Astrocyte of the cerebellum (primary cell): ENCODE measurements at regions not wholly inside any gene's neighbourhood (a gene's known extent, or its start where the extent isn't known, plus 50 kb on each side); places are given as distances from the start of the nearest gene placed in this dataset.
A peak's percentile ranks its signal among the peaks of the same experiment; 100 is the strongest.

Experiments
- DNase-seq: peaks from one replicate; pipeline ENCODE4 v3.0.0-alpha.2; 2011; ENCODE audit warnings: low read depth
- H3K4me3 ChIP-seq: 2 replicates; pipeline ENCODE4 v1.5.1; 2011; ENCODE audit warnings: mild to moderate bottlenecking, low read depth, low read length, moderate library complexity
- in situ Hi-C: cut with HindIII; loops from 2 replicates; pipeline ENCODE4 v1.10.0; 2017; ENCODE audit warnings: low sequenced_read_pairs
- TF ChIP-seq, protein P1 (sequence below): IDR thresholded peaks from 2 replicates; pipeline ENCODE4 v1.5.1; 2012; ENCODE audit warnings: low read length, low read depth, moderate library complexity, mild to moderate bottlenecking; ENCODE audit errors: missing control alignments

DNA sequence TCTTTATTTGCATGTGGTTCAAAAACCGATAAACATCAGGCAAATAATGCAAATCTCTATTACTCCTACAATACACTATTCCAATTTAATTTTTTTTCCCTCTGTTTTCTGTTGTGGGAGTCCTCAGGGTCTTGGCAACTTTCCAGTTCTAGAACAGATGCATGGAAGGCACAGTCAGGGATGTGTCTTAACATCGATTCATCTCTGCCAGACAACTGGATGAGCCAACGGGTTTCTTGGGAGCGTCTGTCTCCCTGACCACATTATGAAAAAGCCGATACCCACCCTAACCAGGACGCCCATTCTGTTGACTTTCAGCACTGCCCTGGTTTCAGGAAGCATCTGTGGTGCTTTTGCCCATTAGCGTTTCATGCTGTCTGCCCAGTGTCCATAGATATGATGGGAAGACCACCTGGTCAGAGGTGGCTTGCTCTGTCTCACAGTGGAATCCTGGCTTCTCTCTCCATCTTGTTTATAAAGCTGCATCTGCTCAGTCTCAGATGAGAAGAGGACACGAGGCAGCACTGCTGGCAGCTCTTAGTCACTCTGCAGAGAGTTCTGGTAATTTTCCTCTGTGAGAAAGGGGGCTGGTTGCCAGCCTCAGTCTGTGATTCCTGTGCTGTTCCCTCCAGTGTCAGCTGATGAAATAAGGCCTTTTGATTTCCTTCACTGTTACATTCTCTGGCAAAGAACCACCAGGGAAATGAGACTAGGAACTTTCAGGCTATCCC lies 57.9 kb upstream of the KCNE4 start:
- TF ChIP-seq, protein P1, sequence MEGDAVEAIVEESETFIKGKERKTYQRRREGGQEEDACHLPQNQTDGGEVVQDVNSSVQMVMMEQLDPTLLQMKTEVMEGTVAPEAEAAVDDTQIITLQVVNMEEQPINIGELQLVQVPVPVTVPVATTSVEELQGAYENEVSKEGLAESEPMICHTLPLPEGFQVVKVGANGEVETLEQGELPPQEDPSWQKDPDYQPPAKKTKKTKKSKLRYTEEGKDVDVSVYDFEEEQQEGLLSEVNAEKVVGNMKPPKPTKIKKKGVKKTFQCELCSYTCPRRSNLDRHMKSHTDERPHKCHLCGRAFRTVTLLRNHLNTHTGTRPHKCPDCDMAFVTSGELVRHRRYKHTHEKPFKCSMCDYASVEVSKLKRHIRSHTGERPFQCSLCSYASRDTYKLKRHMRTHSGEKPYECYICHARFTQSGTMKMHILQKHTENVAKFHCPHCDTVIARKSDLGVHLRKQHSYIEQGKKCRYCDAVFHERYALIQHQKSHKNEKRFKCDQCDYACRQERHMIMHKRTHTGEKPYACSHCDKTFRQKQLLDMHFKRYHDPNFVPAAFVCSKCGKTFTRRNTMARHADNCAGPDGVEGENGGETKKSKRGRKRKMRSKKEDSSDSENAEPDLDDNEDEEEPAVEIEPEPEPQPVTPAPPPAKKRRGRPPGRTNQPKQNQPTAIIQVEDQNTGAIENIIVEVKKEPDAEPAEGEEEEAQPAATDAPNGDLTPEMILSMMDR = no peak
- in situ Hi-C loops = no loop called here
- peak; percentile 84 for DNase-seq
- no peak overlapping the region for H3K4me3 ChIP-seq

DNA sequence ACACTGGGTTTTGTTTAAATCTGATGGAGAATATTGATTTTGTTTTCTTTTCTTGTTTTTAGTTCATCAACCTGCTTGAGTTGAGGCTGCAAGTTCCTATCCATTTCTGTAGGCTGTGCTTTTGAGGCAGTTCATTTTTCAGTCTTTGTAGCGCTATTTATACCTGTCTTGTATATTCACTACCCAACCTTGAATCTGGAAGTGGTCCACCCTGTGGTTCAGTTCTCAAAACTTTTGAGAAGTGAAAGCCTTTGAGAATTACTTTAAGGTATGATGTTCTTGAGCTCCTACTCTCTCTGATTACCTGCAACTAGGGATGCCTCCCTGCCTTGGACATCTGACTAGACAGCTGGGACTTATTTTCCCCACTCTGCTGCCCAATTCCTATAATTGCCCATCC lies 53.5 kb upstream of the KCNE4 start:
- DNase-seq = no peak
- in situ Hi-C loops = no loop called here
- TF ChIP-seq, protein P1 = no peak
- H3K4me3 ChIP-seq = no peak overlapping the region

DNA sequence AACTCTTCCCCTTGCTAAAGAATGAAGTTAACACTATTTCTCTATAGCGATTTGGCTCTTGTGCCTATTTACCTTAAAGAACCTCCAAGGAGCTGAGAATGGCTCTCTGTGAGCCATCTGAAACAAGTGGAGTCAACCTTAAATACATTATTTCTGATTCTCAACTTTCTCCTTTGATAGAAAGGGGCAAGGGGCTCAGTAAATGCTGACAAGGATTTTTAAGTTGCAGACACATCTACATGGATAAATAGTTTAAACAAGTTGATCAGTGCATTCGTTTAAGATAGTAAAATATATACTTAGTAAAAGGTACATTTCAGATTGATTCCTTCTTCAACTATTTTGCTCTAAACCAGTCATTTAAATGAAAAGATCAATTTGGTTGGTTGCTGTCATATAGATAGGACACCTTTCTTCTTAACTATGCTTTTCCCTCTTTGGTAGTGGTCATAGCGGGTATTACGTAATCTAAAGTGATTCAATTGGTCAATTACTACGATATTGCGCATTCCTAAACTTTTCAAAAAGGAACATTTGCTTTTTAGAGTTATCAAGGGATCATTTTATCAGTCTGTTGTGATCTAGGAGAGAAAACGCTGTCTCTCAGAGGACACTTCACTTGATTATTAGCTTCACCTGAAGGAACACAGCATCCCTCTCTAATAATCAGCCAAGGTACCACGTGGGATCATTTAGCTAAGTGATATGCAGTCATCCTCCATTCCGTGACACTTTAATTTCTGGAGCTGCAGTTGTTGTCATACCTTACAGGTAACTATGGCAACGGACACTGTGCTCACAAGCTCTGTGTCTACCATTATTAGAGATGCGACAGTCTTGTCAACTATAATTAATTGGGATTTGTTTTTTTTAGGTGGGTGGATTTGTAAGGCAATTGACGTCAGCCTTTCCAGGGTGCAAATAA lies 50.9 kb upstream of the KCNE4 start:
- no peak for DNase-seq
- TF ChIP-seq, protein P1 = no peak
- in situ Hi-C loops = no loop called here
- no peak overlapping the region for H3K4me3 ChIP-seq

GRCh38 chr2:223001797-223002175 lies 50.2 kb upstream of the KCNE4 start:
- peak; percentile 11 for DNase-seq
- no peak overlapping the region for H3K4me3 ChIP-seq
- TF ChIP-seq, protein P1 = no peak
- in situ Hi-C loops = no loop called here
